HUDEP-2 (cell line): ENCODE measurements at regions not wholly inside any gene's neighbourhood (a gene's known extent, or its start where the extent isn't known, plus 50 kb on each side); places are given as distances from the start of the nearest gene placed in this dataset.

Experiments used
- DNase-seq, 76 experiments: peaks; one replicate each; lab custom pipeline; 2025; ENCODE audit not compliant: unreplicated experiment in 76 of 76; lab: John Stamatoyannopoulos, UW

- DNase-seq, result no peak
Measured at GRCh38 chr21:27412530-27412929, 445.6 kb upstream of the ADAMTS5 start.

GRCh38 chr21:27408826-27409225 is 441.9 kb upstream of the ADAMTS5 start:
- DNase-seq, result no peak

- no peak for DNase-seq
Measured at GRCh38 chr21:27407271-27407670, 440.4 kb upstream of the ADAMTS5 start.

- DNase-seq, result no peak
Measured at GRCh38 chr21:27406300-27407009, 439.6 kb upstream of the ADAMTS5 start.

GRCh38 chr21:27403011-27403410 is 436.1 kb upstream of the ADAMTS5 start:
- no peak for DNase-seq

GRCh38 chr21:27400045-27400444 is 433.2 kb upstream of the ADAMTS5 start:
- no peak for DNase-seq

GRCh38 chr21:27397578-27397977 is 430.7 kb upstream of the ADAMTS5 start:
- no peak for DNase-seq

GRCh38 chr21:27393726-27394125 is 426.8 kb upstream of the ADAMTS5 start:
- no peak for DNase-seq

- no peak for DNase-seq
Measured at GRCh38 chr21:27391990-27392389, 425.1 kb upstream of the ADAMTS5 start.

- no peak for DNase-seq
Measured at GRCh38 chr21:27390384-27390783, 423.5 kb upstream of the ADAMTS5 start.

- no peak for DNase-seq
Measured at GRCh38 chr21:27388825-27389224, 421.9 kb upstream of the ADAMTS5 start.

GRCh38 chr21:27382404-27382803 is 415.5 kb upstream of the ADAMTS5 start:
- DNase-seq, result no peak

- no peak for DNase-seq
Measured at GRCh38 chr21:27380303-27380702, 413.4 kb upstream of the ADAMTS5 start.

GRCh38 chr21:27379354-27379753 is 412.5 kb upstream of the ADAMTS5 start:
- no peak for DNase-seq

GRCh38 chr21:27372381-27372780 is 405.5 kb upstream of the ADAMTS5 start:
- DNase-seq, result no peak

- no peak for DNase-seq
Measured at GRCh38 chr21:27371975-27372331, 405.1 kb upstream of the ADAMTS5 start.

GRCh38 chr21:27371115-27371974 is 404.5 kb upstream of the ADAMTS5 start:
- no peak for DNase-seq

- no peak for DNase-seq
Measured at GRCh38 chr21:27369978-27370571, 403.2 kb upstream of the ADAMTS5 start.

- no peak for DNase-seq
Measured at GRCh38 chr21:27369234-27369633, 402.3 kb upstream of the ADAMTS5 start.

GRCh38 chr21:27366646-27367235 is 399.9 kb upstream of the ADAMTS5 start:
- DNase-seq, result no peak

GRCh38 chr21:27366036-27366435 is 399.1 kb upstream of the ADAMTS5 start:
- DNase-seq, result no peak
